ENCODE measurements at regions not wholly inside any gene's neighbourhood (a gene's known extent, or its start where the extent isn't known, plus 50 kb on each side); places are given as distances from the start of the nearest gene placed in this dataset.

GRCh38 chr10:130775311-130775710, 536.2 kb downstream of the TCERG1L start:
- no peak for TF ChIP-seq POLR2A (IDR thresholded peaks at IDR 0.05; ENCODE audit: low read depth, low read length)
- TF ChIP-seq POLR2AphosphoS5 (IDR thresholded peaks at IDR 0.05; ENCODE audit: low read depth, low read length), result no peak
- no peak for TF ChIP-seq PAX5 (IDR thresholded peaks at IDR 0.05; ENCODE audit: insufficient read depth, low read length, severe bottlenecking)
- TF ChIP-seq SPI1 (IDR thresholded peaks at IDR 0.05; ENCODE audit: low read depth, low read length), result no peak
